ENCODE measurements at regions not wholly inside any gene's neighbourhood (a gene's known extent, or its start where the extent isn't known, plus 50 kb on each side); places are given as distances from the start of the nearest gene placed in this dataset.
A peak's percentile ranks its signal among the peaks of the same experiment; 100 is the strongest.
"Not testable (repeated sequence)": the region's sequence is repeated elsewhere in the genome, so short reads cannot be mapped to it uniquely, and the experiment has no call there.

DNA sequence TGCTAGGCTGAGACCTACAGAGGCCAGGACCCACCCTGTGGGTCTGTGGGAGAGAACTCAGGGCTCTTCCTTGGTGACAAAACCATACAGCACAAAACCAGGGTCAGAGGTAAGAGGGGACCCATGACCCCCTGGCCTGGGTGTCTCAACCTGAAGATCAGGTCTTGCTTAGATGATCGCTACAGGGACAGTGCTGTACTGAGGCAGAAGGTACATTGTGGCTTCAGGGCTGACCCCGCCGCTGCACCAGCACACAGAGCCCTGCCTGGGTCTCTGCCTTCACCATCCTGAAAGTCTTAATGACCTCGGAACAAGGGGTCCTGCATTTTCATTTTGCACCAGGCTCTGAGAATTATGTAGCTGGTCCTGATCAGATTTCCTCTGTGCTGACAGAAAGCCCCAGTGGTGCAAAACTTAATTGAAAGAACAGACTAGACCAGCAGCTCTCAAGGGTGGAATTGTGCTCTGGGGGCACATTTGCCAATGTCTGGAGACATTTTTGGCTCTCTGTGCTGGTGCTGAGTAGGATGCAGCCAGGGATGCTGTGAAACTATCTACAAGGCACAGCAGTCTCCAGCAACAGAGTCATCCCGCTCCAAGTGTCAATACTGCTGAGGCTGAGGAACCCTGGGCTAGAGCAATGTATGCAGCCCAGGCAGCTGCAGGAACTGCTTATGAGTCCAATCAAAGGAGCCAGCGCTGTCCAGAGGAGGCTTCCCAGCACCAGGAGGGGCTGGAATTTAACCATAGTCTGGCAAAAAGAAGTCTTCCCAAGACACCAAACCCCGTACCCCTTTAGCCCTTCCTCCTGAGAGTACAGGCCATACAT lies 254.9 kb downstream of the ERMARD start:
- no peak for DNase-seq

DNA sequence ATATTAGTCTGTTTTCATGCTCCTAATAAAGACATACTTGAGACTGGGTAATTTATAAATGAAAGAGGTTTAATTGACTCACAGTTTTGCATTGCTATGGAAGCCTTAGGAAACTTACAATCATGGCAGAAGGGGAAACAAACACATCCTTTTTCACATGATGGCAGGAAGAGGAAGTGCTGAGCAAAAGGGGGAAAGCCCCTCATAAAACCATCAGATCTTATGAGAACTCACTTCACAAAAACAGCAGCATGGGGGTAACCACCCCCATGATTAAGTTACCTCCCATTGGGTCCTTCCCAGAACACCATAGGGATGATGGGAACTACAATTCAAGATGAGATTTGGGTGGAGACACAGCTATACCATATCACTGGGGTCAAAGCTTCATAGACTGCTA lies 254.2 kb downstream of the ERMARD start:
- DNase-seq = peak; percentile 70 to 85

DNA sequence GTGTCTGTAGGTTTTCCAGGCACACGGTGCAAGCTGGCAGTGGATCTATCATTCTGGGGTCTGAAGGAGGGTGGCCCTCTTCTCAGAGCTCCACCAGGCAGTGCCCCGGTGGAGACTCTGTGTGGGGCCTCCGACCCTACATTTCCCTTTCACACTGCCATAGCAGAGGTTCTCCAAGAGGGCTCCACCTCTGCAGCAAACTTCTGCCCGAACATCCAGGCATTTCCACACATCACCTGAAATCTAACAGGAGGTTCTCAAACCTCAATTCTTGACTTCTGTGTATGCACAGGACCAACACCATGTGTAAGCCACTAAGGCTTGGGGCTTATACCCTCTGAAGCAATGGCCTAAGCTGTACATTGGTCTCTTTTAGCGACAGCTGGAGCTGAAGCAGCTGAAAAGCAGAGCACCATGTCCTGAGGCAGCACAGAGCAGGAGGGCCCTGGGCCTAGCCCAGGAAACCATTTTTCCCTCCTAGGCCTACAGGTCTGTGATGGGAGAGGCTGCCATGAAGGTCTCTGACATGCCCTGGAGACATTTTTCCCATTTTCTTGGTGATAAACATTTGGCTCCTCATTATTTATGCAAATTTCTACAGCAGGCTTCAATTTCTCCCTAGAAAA lies 253.3 kb downstream of the ERMARD start:
- DNase-seq = no peak

DNA sequence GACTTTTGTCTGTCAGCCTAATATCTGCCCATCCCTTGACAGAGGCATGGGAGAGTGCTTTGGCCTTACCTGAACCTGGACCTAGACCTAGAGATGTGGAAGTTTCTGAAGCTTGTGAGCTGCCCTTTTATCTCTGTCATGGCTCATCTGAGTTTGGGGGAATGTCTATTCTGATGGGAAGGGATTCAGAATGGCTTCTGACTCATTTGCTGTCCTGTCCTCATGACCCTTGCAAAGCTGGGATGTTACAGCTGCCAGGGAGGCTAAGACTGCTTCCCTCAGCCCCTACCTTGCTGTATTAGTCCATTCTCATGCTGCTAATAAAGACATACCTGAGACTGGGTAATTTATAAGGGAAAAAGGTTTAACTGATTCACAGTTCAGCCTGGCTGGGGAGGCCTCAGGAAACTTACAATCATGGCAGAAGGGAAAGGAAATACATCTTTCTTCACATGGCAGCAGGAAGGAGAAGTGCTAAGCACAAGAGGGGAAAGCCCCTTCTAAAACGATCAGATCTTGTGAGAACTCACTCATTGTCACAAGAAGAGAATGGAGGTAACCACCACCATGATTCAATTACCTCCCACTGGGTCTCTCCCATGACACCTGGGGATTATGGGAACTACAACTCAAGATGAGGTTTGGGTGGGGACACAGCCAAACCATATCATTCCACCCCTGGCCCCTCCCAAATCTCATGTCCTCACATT lies 252.2 kb downstream of the ERMARD start:
- peak; percentile 49 to 73 for DNase-seq

DNA sequence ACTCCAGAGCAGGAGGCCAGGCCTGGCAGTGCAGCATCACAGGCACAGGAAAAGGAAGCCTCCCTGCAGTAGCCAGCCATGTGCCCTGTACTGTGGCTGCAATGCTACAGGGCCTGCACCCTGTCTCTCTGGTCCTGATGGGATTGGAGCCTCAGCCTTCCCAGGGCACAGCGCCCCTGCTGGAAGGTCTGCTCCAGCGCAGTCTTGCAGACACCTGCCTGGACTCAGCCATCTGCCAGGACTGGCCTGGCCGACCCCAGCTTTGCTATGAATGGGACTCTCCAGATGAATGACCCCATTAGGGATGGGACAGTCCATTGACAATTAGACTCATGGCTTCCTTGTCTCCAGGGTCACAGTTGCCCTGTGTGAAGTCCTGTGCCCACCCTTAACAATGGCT lies 251.6 kb downstream of the ERMARD start:
- DNase-seq = no peak

DNA sequence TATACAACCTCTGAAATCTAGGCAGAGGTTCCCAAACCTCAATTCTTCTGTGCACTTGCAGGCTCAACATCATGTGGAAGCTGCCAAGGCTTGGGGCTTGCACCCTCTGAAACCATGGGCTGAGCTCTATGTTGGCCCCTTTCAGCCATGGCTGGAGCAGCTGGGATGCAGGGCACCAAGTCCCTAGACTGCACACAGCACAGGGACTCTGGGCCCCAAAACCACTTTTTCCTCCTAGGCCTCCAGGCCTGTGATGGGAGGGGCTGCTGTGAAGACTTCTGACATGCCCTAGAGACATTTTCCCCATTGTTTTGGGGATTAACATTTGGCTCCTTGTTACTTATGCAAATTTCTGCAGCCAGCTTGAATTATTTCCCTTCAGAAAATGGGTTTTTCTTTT lies 250.4 kb downstream of the ERMARD start:
- DNase-seq = not testable (repeated sequence)

DNA sequence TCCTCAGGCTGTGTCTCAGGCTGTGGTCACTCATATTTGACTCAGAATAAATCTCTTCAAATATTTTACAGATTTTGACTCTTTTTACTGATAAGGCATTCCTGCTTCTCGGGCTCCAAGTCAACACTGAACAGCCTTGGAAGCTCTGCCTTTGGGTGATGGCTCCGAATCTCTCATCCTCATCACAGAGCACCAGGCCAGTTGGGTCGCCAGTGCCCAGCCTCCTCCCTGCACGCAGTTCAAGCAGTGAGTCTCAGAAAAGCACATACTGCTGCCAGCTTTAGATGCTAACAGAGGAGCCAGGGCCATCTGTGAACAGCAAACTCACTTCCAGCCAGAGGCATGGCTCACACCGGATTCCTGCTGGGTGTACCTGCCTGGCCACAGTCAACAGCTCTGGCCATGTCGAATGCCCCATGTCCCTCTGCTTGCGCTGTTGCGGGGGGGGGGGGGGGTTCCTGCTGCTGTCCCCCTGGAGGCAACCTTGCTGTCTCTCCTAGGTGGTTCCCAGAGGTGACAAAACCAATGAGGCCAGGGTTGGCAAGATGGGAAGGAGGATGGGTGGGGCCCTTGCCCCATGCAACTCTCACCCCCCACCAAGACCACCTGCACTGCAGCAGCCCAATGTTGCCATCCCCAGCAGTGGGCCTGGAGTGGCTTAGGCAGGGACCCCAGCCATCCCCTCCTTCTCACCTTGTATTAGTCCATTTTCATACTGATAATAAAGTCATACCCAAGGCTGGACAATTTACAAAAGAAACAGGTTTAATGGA lies 248.8 kb downstream of the ERMARD start:
- DNase-seq = no peak

DNA sequence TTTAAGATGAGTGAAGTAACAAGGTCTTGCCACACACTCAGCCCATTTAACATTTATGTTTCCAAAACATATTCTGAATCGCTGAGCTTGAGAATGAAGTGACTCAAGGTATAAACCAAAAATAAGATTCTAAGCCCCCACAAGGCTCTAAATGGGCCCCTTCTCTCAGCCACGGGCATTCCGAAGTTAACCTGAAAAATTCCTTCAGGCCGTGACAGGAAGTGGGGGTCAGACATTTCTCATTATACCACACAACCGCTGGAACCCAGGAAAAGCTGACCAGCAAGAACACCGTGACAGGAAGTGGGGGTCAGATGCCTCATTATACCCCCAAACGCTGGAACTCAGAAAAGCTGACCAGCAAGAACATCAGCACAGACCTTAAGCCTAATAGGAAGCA lies 247.9 kb downstream of the ERMARD start:
- no peak for DNase-seq

DNA sequence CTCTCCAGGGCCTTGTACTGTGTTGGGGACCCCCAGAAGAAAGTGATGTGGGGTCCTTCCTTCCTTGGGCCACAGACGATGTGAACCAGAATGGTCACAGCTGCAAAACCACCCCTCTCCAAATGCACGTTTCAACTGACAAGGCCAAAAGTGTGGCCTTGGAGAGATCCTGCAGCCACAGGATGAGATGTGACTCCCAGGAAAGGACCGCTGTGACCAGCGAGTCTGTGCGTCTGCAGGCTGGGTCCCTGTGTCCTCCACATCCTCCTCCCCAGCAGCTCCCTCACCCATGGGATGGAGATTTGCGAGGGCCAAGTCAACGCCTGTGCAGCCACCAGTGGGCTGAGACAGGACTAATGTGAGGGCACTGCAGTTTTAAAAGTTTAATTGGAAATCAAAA lies 247.0 kb downstream of the ERMARD start:
- no peak for DNase-seq

DNA sequence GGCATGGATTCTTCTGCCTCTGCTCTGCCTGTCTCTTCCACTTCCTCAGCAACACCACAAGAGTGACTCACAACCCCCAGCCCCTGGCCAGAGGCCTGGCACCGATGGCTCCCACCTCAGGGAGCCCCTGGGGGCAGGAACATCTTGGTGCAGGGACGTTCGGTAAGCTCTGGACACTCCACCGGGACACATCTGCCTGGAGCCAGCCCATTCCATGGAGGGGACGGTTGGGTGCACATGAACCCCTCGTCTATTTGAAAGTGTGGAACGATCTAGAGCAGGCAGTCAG lies 246.5 kb downstream of the ERMARD start:
- DNase-seq = peak; percentile 29 to 32

DNA sequence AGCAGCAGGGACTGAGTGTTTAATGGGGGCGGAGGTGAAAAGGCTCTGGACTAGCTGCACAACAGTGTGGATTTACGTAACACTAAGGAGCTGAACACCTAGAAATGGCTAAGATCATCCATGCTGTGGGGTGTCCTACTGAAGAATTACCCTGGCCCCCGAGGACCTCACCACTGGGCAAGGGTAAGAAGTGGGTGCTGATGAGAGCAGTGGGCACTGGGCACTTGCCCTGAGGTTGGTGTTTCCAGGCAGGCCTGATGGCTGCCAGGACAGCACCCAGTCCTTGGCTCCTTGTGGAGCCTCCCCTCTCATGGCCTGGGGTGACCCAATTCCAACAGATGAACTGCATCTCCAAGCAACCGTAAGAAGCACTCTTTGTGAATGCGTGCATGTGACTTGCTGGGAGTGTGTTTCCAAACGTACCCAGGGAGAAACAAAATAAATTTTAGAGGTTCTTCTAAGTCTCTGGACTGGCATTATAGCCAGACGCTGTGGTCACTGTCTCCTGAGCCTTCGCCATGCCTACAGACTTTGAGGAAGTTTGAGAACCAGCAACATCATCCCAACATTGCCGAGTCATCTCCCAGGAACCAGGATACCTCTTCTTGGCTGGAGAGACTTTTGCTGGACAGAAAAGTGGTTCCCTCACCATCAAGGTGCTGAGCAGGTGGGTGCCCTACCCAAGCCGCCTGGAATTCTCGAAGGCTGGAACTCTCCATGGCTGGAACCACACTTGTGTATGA lies 245.9 kb downstream of the ERMARD start:
- peak; percentile 49 to 55 for DNase-seq

DNA sequence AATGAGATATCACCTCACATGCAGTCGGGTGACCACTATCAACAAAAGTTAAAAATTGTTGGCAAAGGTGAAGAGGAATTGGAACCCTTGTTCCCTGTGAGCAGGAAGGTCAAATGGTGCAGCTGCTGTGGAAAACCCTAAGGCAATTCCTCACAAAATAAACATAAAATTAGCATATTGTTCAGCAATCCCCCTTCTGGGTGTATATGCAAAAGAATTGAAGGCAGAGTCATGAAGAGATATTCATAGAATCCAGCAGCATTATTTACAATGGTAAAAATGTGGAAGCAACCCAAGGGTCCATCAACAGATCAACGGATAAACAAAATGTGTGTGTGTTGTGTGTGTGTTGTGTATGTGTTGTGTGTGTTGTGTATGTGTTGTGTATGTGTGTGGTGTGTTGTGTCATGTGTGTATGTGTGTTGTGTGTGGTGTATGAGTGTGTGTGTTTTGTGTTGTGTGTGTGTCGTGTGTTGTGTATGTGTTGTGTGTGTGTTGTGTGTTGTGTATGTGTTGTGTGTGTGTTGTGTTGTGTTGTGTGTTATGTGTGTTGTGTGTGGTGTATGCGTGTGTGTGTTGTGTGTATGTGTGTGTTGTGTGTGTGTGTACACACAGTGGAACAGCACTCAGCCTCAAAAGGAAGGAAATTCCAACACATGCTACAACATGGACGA lies 245.1 kb downstream of the ERMARD start:
- no peak for DNase-seq

DNA sequence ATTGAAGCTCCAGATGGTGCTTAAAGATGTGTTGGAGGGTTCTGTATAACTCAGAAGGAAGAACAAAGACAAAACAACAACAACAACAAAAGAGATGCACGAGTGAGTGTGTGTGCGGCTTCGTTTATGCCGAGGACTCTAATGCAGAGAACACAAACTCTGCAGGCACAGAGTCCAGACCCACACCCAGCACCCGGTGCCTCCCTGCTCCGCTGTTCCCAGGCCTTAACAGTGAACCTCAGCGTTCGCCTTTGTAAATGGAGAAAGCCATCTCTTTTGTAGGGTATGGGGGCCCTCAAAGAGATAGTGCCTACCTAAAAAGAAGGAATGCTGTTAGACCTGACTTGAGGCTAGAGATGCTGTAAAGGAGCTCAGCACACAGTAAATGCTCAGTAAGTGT lies 243.3 kb downstream of the ERMARD start:
- DNase-seq = no peak

DNA sequence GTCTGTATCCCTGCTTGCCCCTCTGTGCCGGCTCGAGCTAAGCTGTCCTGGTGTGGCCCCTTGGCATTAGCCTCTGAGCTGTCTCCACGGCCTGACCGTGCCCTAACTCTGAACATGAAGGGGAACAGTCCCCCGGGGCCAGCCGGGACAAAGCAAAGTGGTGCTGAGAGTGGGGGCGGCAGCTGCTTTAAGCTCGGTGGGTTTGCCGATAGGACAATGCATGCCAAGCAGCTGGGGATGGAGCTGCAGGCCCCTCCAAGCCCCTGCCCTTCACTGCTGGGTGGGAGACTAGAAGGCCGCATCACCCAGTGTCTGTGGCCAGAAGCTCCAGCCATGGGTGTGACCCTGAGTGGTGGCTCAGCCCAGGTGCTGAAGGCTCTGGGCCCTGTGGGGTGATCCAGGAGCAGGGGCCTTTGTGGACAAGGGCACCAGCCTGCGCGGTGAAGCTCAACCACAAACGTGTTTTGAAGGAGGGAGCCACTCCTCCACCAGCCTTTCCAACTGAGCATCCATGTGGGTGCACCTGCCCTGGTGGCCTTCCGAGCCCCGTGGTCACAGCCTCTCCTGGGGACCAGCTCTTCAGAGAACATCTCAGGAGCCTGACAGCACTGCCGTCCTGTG lies 242.5 kb downstream of the ERMARD start:
- no peak for DNase-seq

DNA sequence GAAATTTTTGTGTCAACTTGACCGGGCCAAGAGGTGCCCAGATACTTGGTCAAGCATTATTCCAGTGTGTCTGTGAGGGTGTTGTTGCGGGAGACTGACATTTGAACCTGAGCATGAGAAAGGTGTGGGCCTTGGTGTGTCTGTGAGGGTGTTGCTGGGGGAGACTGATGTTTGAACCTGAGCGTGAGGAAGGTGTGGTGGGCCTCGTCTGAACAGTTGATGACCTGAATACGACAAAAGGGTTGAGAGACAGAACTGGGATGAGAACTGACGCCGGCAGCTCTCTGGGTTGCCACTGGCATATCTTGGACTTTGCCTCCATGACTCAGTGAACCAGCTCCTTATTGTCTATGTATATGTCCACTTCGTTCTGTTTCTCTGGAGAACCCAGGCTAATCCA lies 240.5 kb downstream of the ERMARD start:
- DNase-seq = no peak

DNA sequence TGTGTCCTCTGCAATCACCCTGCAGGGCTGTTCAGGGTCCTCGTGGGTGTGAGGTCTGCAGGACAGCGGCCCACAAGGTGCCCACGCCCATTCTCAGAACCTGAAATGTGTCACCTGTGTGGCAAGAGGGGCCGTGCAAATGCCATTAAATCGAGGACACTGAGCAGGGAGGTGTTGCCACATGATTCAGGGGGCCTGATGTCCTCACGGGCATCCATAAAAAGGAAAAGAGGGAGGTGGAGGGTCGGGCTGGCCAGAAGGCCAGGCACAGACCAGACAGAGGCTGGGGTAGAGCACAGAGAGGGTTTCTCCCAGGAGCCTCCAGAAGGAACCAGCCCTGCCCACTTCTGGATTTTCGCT lies 239.6 kb downstream of the ERMARD start:
- DNase-seq = no peak

DNA sequence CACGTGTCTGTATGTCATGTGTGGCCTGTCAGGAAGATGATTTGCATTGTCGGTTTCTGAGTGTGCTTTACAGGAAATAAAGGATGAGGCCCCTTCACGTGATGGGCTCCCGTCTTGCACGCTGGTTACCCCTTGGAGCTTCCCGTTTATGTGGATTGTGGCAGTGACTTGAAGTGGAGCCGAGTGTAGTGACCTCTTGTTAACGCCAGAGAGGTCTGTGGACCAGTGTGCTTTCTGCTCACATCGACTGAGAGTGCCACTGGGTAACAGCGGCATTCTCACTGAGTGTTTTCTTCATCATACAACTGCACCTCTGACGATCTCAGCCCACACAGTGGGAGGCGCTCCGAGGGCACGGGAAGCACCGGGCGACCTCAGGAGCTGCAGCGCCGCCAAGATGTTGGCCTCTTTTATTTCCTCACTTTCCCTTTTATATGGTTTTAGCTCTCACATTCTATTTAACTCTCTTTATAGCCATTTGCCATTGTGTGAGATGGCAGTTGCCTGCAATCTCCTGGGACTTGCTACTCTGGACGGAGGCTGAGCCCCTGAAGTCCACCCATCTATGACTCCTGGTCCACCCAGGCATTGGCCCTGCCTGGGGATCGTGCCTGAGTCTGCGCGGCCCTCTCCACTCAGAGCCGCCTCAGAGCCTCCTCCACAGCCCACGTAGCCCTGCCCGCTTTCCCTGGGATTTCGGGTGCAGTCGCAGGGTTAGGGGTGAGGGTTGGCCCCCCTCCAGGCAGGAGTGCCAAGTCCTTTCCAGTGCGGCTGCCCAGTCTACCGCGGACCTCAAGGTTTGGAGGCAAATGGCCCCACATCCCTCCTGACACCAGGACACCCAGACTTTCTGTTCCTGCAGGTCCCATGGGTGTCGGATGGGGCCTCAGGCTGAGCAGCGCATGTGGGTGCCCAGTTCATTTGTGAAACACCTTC lies 238.9 kb downstream of the ERMARD start:
- DNase-seq = peak; percentile 67 to 74

DNA sequence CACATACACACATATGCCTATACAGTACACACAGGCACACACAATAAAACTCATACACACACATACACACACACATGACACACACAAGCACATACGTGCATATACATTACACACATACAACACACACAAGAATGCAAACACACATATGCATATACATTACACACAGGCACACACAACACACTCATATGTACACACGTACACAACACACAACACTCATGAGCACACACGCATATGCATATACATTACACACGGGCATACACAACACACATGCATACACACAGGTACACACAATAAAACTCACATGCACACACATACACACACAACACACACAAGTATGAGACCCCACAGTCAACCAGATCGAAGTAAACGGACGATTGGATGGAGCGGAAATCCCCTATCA lies 238.2 kb downstream of the ERMARD start:
- DNase-seq = no peak

DNA sequence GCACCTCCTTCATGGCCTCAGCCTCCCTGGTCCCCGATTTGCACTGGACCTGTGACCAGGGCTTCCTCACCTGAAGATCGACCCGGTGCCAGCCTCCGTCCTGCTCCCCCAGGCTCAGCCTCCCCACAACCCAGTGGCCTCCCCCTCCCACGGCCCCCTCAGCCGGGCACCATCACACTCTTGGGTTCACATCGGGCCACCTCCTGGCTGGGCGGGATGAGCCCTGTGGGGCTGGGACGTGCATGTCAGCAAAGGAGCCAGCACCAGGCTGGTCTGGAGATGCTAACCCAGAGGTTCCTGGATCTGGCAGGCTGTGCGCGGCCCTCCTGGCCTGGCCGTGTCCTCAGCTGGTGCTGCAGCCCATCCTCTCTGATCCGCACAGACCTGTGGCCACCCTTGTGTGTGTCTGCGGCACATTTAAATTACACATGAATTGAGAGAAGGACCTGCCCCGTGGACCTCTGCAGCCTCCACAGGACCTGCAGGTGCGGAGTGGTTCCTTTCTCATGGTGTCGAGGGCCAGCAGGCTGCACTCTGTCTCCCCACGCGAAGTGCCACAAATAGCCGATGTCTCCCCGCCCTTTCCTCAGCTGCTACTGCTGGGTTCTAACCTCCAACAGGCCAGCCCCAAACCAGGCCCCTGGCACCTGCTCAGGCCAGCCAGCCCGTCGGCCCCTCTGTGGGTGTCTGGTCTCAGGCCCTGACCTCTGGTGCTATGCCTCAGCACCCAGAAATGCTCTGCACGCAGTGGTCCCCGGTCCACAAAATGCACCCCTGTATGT lies 237.5 kb downstream of the ERMARD start:
- DNase-seq = no peak

Measured in inflammatory macrophage treated with lipopolysaccharide for 1 hour (primary cell).